AG04450 (cell line): ENCODE measurements at regions not wholly inside any gene's neighbourhood (a gene's known extent, or its start where the extent isn't known, plus 50 kb on each side); places are given as distances from the start of the nearest gene placed in this dataset.

Experiments
- CTCF ChIA-PET: fragments of 300-600, 350-600 bp; formaldehyde crosslinking; extraction: SDS; loops from one replicate; lab custom pipeline; 2022; ENCODE audit warnings: antibody characterized with exemption, inconsistent platforms; lab: Charles Lee
- POLR2A ChIA-PET: fragments of 350-600 bp; formaldehyde crosslinking; extraction: SDS; loops from one replicate; lab custom pipeline; 2021; ENCODE audit warnings: antibody characterized with exemption, inconsistent platforms; lab: Yijun Ruan, JAX
- DNase-seq: peaks from one replicate; pipeline ENCODE4 v3.0.0-alpha.2; 2011; ENCODE audit warnings: low read depth, low spot score
- H3K27ac ChIP-seq: one replicate; pipeline ENCODE4 v1.5.1; 2012; ENCODE audit warnings: low read depth, low read length, control low read depth
- H3K27me3 ChIP-seq: one replicate; pipeline ENCODE4 v1.6.0; 2012; ENCODE audit warnings: low read length; ENCODE audit not compliant: control insufficient read depth, insufficient read depth
- H3K4me3 ChIP-seq: 2 replicates; pipeline ENCODE4 v1.5.1; 2011; ENCODE audit warnings: mild to moderate bottlenecking, low read depth, low read length, control low read depth
- H3K9me3 ChIP-seq: 2 replicates; pipeline ENCODE4 v1.5.1; 2012; ENCODE audit warnings: low read length; ENCODE audit not compliant: control insufficient read depth, insufficient read depth
- TF ChIP-seq, protein P1 (sequence below): IDR thresholded peaks from 2 replicates; pipeline ENCODE4 v1.5.1; 2011; ENCODE audit warnings: low read depth, low read length, control low read depth, inconsistent platforms

DNA sequence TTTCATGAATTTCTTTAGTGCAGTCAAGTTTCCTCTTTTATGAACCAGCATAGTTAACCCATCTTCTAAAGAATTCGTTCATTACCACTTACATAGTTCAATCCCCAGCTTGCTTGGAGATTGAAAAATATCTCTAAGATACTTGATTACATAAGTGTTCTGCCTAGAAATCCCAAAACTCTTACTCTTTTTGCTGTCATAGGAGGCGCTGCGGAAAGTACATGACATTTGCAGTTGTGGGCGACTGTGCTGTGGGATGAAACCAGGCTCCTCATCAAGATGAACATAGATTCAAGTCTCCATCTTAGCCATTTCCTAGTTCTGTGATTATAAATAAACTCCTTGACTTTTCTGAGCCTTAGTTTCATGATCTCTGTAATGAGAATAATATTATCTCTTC lies 107.1 kb upstream of the SORBS2 start:
- no peaks in the 10 kb centered on the region for H3K9me3 ChIP-seq
- CTCF ChIA-PET = interaction anchor here (0.7 kb wide), 1 partner anchor 429 kb away, joined by 3 read pairs; no protein-coding TSS in a partner anchor
- POLR2A ChIA-PET = no interaction called here

DNA sequence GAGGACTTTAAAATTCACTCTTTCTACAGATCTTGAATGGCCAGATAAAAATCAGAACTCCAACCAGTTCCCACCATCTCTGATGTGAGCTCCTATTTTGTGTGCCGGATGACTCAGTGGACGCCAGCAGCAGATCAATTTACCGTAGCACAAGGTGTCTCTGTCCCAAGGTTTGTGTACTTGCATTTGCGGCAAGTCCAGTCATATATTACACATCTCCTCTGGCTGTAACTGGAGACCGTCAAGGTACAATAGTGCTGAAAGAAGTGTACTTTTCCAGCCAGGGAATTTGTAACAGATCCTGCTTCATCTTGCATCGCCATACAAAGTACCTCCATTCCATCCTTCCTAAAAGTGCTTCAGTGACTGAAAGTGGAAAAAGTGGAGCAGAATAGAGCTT lies 108.2 kb upstream of the SORBS2 start:
- Histone ChIP-seq H3K9me3 (no peaks in the 10 kb centered on the region), H3K27me3 (peaks cover 27% of the 10 kb centered on the region), H3K4me3 (no peak overlapping the region), H3K27ac (no peak overlapping the region)
- TF ChIP-seq, protein P1, sequence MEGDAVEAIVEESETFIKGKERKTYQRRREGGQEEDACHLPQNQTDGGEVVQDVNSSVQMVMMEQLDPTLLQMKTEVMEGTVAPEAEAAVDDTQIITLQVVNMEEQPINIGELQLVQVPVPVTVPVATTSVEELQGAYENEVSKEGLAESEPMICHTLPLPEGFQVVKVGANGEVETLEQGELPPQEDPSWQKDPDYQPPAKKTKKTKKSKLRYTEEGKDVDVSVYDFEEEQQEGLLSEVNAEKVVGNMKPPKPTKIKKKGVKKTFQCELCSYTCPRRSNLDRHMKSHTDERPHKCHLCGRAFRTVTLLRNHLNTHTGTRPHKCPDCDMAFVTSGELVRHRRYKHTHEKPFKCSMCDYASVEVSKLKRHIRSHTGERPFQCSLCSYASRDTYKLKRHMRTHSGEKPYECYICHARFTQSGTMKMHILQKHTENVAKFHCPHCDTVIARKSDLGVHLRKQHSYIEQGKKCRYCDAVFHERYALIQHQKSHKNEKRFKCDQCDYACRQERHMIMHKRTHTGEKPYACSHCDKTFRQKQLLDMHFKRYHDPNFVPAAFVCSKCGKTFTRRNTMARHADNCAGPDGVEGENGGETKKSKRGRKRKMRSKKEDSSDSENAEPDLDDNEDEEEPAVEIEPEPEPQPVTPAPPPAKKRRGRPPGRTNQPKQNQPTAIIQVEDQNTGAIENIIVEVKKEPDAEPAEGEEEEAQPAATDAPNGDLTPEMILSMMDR = no peak
- DNase-seq = no peak
- POLR2A ChIA-PET = no interaction called here
- CTCF ChIA-PET = no interaction called here

More for the DNA sequence above, 107.1 kb upstream of the SORBS2 start:
- no peak overlapping the region for H3K4me3 ChIP-seq
- no peak overlapping the region for H3K27ac ChIP-seq
- DNase-seq = no peak
- peaks cover 27% of the 10 kb centered on the region for H3K27me3 ChIP-seq
- TF ChIP-seq, protein P1 = no peak

DNA sequence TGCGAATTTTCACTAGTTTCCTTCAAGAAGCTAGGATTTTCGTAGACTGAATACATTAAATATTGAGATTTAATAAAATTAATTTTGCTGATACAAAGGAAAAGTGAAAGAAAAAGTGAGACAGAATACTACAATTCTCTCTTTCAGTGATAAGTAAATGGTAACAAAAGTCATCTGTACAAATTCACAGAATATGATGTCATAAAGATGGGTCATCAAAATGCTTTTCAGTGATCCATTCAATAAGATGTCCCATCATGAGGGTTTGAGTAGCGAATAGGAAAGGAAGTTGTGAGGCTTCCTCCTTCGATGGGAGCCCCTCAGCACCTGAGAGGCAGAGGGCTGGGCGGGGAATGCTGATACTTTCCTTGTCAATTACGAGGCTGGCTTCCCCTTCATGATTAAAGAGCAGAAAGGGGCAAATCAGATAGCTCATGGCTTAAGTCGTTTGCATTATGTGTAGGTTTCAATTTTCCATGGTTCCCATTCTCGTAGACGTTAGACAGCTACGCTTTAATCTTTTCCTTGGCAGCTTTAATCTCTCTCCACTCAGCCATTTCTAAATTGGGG lies 108.8 kb upstream of the SORBS2 start:
- TF ChIP-seq, protein P1 = no peak

DNA sequence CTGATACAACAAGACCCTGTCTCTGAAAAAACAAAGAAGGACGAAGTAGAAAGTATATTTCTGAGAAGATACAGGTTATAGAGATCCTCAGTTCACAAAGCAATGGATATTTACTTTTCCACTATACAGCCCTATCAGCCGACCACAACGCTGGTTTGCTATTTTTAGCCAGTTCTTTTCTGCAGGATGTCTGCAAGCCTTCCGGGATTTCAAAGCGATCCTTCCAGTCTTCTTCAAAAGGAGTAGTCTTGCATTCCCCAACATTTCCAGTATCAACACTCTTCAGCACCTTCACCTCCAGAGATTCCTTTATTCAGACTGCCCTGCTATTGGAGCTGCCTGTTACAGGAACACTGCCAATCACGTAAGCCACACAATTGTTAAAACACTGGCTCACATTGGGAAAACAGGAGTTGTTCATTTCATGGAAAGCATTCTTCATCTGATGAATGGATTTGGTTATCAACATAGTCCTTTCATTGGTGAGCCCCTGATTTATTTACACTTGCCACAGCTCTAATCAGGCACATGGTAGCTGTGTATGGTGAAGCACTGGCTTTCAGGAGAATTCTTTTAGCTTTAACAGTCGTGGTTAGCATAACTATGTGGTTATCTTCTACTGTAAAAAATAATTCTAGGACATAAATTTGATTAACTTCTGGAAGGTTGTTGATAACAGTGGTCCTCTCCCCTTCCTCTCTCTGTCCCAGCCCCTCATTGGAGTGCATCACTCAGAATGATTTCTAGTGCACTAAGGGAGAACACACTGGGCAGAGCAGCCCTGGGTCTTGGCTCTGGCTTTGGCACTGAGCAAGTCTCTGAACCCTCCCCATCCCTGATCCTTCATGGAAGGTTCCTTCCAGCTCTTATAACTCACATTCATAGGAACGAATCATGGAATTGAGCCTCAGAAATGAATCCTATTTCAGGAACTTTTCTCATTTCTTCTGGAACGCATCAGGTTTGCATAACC lies 109.9 kb upstream of the SORBS2 start:
- Histone ChIP-seq H3K27me3 (peaks cover 24% of the 10 kb centered on the region), H3K4me3 (no peak overlapping the region), H3K27ac (no peak overlapping the region), H3K9me3 (no peaks in the 10 kb centered on the region)
- no peak for DNase-seq
- ChIA-PET POLR2A (no interaction called here), CTCF (no interaction called here)
- TF ChIP-seq, protein P1 = no peak

More for the DNA sequence above, 108.8 kb upstream of the SORBS2 start:
- POLR2A ChIA-PET = no interaction called here
- H3K27ac ChIP-seq = no peak overlapping the region
- CTCF ChIA-PET = no interaction called here
- no peaks in the 10 kb centered on the region for H3K9me3 ChIP-seq
- no peak for DNase-seq
- H3K27me3 ChIP-seq = peaks cover 27% of the 10 kb centered on the region
- H3K4me3 ChIP-seq = no peak overlapping the region
